SK-N-MC (cell line): ENCODE measurements at regions not wholly inside any gene's neighbourhood (a gene's known extent, or its start where the extent isn't known, plus 50 kb on each side); places are given as distances from the start of the nearest gene placed in this dataset.
"Not testable (repeated sequence)": the region's sequence is repeated elsewhere in the genome, so short reads cannot be mapped to it uniquely, and the experiment has no call there.

Experiments used
- DNase-seq: peaks from one replicate; pipeline ENCODE4 v3.0.0-alpha.2; 2011; ENCODE audit warnings: low read depth, low spot score
- H3K27ac ChIP-seq: fragments of 200-600 bp; sonication (generic); 2 replicates; pipeline ENCODE4 v1.5.1; 2016; ENCODE audit warnings: mixed run types
- H3K36me3 ChIP-seq: fragments of 200-600 bp; sonication (generic); 2 replicates; pipeline ENCODE4 v1.6.1; 2017; ENCODE audit warnings: antibody characterized with exemption, low read length, mixed read lengths; ENCODE audit not compliant: insufficient read depth
- H3K4me3 ChIP-seq: fragments of 200-600 bp; sonication (generic); 2 replicates; pipeline ENCODE4 v1.5.1; 2016
- H3K9ac ChIP-seq: fragments of 200-600 bp; sonication (generic); 2 replicates; pipeline ENCODE4 v1.8.0; 2017; ENCODE audit warnings: mixed run types, mixed read lengths; ENCODE audit not compliant: insufficient read length
- H3K9me3 ChIP-seq: fragments of 200-600 bp; sonication (generic); 2 replicates; pipeline ENCODE4 v1.6.1; 2017; ENCODE audit warnings: low read depth, mild to moderate bottlenecking, antibody characterized with exemption, low read length, moderate library complexity, mixed read lengths
- EZH2 ChIP-seq: fragments of 200-600 bp; sonication (generic); IDR thresholded peaks from one replicate; pipeline ENCODE4 v1.6.1; 2017; ENCODE audit warnings: antibody characterized with exemption
- FOXP2 ChIP-seq: optimal IDR thresholded peaks from 2 replicates; pipeline ENCODE3; 2011; ENCODE audit warnings: mild to moderate bottlenecking, moderate library complexity; ENCODE audit not compliant: insufficient read depth; ENCODE audit errors: extremely low read length, control extremely low read depth
- POLR2AphosphoS5 ChIP-seq: IDR thresholded peaks from 2 replicates; pipeline ENCODE4 v1.6.1; 2012; ENCODE audit warnings: mild to moderate bottlenecking, low read depth, low read length, borderline replicate concordance

DNA sequence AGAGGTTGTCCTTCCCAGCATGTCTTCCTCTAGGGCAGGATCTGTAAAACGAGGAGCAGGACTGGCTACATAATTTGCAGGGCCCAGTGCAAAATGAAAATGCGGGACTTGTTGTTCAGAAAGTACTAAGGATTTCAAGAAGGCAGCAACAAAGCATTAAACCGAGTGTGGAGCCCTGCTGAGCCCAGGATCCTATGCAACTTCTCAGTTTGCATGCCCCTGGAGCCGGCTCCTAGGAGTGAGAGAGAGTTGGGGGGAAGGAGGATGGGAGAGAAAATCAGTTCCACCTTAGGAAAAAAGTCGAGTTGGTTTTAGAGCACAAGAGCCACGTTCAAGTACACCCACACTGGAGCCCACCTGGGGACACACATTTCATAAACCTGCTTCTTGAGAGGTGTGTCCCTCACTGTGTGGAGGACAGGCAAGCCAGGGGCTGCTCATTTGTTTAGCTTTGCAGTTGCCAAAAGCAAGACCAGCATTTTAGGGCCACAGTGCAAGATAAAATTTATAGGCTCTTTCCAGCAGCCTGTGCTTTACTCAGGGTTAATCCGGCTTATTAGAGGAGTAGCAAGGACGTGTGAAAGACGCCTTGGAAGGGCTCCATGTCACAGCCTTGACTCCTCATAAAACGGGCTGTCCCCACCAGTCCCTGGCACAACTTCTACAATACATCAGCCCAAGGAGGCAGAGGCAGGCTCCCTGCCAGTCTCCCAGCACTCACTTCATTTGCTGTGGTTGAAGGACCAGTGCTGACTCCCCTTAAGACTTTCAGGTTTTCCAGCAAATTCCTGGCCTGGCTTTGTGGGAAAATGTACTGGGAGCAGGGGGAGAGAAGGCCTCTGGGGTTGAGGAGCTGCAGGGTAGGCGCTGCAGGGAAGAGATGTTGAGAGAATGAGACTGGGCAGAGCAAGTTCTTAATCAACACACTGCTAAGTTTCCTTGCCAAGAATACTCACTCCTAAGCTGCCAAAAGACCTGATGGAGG is 159.7 kb upstream of the SEMA6A start:
- H3K4me3 ChIP-seq: no peak overlapping the region
- no peak for TF ChIP-seq EZH2
- no peak for TF ChIP-seq FOXP2
- no peak for TF ChIP-seq POLR2AphosphoS5
- H3K9ac ChIP-seq: no peak overlapping the region
- H3K36me3 ChIP-seq: no peaks in the 10 kb centered on the region
- H3K27ac ChIP-seq: no peak overlapping the region
- DNase-seq: no peak
- no peaks in the 10 kb centered on the region for H3K9me3 ChIP-seq

DNA sequence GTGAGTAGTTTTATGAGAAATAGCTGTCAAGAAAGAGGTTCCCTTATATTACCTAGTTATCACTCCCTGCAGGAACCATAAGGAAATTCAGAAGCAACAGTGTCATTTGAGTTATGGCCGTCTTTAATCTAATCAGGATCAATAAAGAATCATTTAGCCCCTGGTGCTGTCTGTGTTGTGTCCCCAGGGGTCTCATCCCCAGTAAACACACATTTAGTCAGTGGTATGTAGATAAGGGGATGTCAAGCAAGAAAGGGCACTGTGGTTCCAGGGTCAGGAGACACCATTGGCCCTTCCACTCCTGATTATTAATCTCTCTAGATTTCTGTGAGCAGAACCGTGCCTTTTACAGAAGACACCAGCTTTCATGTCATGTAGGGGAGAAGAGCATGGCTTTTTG is 158.0 kb upstream of the SEMA6A start:
- no peaks in the 10 kb centered on the region for H3K9me3 ChIP-seq
- H3K9ac ChIP-seq: no peak overlapping the region
- no peak for TF ChIP-seq FOXP2
- no peak for TF ChIP-seq POLR2AphosphoS5
- TF ChIP-seq EZH2: no peak
- H3K36me3 ChIP-seq: no peaks in the 10 kb centered on the region
- no peak overlapping the region for H3K27ac ChIP-seq
- DNase-seq: no peak
- no peak overlapping the region for H3K4me3 ChIP-seq

DNA sequence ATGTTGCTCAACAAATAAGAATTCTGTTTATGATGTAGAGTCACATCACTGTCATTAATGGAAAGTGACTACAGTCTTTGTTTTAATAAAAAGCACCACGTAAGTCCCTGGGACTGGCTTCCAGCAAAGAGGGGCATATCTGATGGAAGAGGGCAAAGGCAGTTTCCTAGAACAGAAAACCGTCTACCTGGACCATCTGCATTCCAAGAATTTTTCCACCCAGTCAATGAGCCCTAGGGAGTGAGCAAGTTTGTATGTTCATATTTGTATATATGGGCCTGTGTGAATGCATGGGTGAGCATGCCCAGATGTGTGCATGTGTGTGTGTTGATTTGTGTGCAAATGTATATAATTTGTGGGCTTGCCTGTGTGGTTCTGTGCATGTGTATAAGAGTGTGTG is 156.8 kb upstream of the SEMA6A start:
- Histone ChIP-seq H3K36me3 (no peaks in the 10 kb centered on the region), H3K27ac (no peak overlapping the region), H3K9me3 (no peaks in the 10 kb centered on the region), H3K4me3 (no peak overlapping the region), H3K9ac (no peak overlapping the region)
- TF ChIP-seq EZH2: no peak
- TF ChIP-seq FOXP2: no peak
- no peak for TF ChIP-seq POLR2AphosphoS5
- DNase-seq: no peak

DNA sequence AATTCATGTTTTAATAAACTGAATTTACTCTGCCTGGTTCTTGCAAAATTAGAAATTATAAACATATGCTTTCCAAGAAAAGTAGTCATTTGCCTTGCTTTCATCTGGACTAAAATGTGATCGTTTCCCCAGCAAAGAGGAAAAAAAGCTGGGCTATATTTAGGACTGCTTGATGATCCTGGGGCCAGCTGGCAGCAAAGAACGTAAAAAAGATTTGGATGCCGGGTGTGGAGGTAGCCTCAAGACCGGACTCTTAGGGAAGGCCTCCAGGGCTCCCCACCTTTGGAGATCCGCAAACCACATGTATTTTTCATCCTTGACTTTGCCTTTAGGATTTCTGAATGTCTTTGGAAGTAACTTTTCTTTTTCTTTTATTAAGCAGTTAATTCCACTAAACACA is 156.1 kb upstream of the SEMA6A start:
- TF ChIP-seq FOXP2: no peak
- TF ChIP-seq POLR2AphosphoS5: no peak
- no peak for TF ChIP-seq EZH2
- no peak overlapping the region for H3K27ac ChIP-seq
- DNase-seq: no peak
- H3K9me3 ChIP-seq: no peaks in the 10 kb centered on the region
- H3K4me3 ChIP-seq: no peak overlapping the region
- no peak overlapping the region for H3K9ac ChIP-seq
- no peaks in the 10 kb centered on the region for H3K36me3 ChIP-seq

DNA sequence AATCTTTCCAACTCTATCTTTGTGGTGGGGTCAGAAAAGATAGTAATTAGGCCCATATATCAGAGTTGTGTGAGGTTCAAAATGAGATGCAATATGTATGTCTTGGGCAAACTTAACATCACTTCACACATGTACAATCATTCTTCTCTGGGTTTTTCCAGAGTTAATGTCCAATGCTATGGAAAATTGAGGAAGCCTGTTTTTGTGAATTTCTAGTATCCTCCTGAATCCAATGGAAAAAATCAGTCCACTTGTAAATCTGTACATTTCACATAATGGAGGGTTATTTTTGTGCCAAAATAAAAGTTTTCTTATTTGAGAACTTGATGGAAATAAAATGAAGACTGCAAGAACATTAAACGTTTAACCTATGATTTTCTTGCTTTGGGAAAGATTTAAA is 155.6 kb upstream of the SEMA6A start:
- no peaks in the 10 kb centered on the region for H3K36me3 ChIP-seq
- TF ChIP-seq FOXP2: no peak
- TF ChIP-seq POLR2AphosphoS5: no peak
- no peak for TF ChIP-seq EZH2
- no peak overlapping the region for H3K9ac ChIP-seq
- H3K4me3 ChIP-seq: no peak overlapping the region
- no peak for DNase-seq
- H3K9me3 ChIP-seq: no peaks in the 10 kb centered on the region
- H3K27ac ChIP-seq: no peak overlapping the region

DNA sequence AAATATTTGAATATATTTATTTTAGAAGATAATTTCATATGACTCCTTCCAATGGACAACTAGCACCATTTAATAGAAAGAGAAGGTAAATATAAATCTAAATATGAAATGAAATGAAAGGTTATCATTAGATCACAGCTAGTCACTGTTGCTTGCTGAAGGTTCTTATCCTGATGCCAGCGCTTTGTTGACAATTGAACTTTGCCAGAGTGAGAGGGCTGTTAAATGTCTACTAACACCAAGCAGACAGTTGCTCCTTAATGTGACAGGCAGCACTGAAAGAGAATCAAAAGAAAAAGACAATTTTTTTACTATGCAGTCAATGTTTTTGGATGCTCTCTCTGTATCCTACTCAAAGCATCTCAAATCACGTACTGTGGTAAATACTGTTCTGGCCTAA is 152.6 kb upstream of the SEMA6A start:
- no peak overlapping the region for H3K27ac ChIP-seq
- H3K36me3 ChIP-seq: no peaks in the 10 kb centered on the region
- no peak overlapping the region for H3K9ac ChIP-seq
- DNase-seq: no peak
- H3K4me3 ChIP-seq: no peak overlapping the region
- TF ChIP-seq EZH2 (no peak), POLR2AphosphoS5 (no peak), FOXP2 (no peak)
- H3K9me3 ChIP-seq: no peaks in the 10 kb centered on the region

DNA sequence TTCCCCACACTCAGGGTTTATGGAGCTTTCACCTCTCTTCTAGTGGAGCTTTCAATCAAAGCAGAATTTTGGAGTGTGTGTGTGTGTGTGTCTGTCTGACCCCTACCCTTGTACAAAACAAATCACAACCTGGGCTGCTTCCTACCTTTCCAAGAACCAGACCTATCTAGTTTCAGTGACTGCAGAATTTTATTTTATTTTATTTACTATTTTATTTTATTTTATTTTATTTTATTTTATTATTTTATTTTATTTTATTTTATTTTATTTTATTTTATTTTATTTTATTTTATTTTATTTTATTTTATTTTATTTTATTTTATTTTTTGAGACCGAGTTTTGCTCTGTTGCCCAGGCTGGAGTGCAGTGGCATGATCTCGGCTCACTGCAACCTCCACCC is 151.6 kb upstream of the SEMA6A start:
- H3K9me3 ChIP-seq, DNase-seq, H3K27ac ChIP-seq, H3K36me3 ChIP-seq, H3K9ac ChIP-seq, H3K4me3 ChIP-seq: not testable (repeated sequence)

DNA sequence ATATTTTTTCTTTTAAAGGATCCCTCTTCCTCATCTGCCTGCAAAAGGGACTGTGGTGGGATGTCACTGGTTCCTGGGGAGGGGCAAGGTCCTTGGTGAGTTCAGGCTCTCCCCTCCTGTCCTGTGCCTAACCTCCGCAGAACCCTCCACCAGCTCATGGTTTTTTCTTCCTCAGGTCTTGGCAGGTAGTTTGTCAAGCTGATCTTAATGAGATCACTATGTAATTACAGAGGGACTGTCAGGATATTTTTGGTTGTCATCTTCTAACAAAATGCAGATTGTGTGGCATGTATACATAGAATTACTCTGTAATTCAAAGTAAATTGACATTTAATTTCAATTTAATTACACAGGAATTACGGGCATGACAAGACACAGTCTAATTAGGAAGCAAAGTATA is 150.3 kb upstream of the SEMA6A start:
- Histone ChIP-seq H3K9ac (no peak overlapping the region), H3K9me3 (no peaks in the 10 kb centered on the region; the same call in 1 of the 2 replicates), H3K36me3 (no peaks in the 10 kb centered on the region), H3K4me3 (no peak overlapping the region), H3K27ac (no peak overlapping the region)
- TF ChIP-seq FOXP2: no peak
- DNase-seq: no peak

DNA sequence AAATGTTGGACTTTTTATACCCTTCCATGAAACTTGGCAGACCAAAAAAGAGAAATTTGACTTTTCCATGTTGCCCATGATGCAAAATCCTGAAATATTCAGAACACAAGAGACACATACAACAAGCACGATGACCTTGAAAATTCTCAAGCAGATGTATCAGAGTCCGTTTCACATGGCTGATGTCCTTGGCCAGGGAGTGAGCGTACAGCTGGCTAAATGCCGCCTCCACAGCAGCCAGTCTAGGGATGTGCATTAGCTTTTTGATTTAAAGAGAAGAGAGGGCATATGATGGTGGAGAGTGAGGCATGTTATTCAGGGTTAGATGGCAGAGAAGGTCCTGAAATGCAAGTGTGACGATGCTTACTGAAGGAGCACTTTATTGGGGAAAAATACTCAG is 148.0 kb upstream of the SEMA6A start:
- TF ChIP-seq EZH2 (no peak), POLR2AphosphoS5 (no peak), FOXP2 (no peak)
- no peak overlapping the region for H3K9ac ChIP-seq
- H3K9me3 ChIP-seq: no peaks in the 10 kb centered on the region; the same call in 1 of the 2 replicates
- no peak overlapping the region for H3K27ac ChIP-seq
- no peak overlapping the region for H3K4me3 ChIP-seq
- no peaks in the 10 kb centered on the region for H3K36me3 ChIP-seq
- DNase-seq: no peak
